ENCODE measurements at regions not wholly inside any gene's neighbourhood (a gene's known extent, or its start where the extent isn't known, plus 50 kb on each side); places are given as distances from the start of the nearest gene placed in this dataset.

- TF ChIP-seq TAF1 (CRISPR knock-in tag; IDR thresholded peaks at IDR 0.05) (no peak), CTCF (CRISPR knock-in tag; IDR thresholded peaks at IDR 0.05) (no peak), FOXA3 (CRISPR knock-in tag; IDR thresholded peaks at IDR 0.05) (no peak), ZNF75D (CRISPR knock-in tag; IDR thresholded peaks at IDR 0.05; ENCODE audit: borderline replicate concordance) (no peak), JARID2 (CRISPR knock-in tag; IDR thresholded peaks at IDR 0.05; ENCODE audit: insufficient replicate concordance) (no peak), SP2 (CRISPR knock-in tag; IDR thresholded peaks at IDR 0.05) (no peak), POLR2AphosphoS5 (IDR thresholded peaks at IDR 0.05; ENCODE audit: low read depth, low read length) (no peak), ZNF121 (CRISPR knock-in tag; IDR thresholded peaks at IDR 0.05) (no peak), ZMAT3 (CRISPR knock-in tag; conservative IDR thresholded peaks at IDR 0.05) (no peak)
These were observed 404.2 kb downstream of the RSL24D1 start for GRCh38 chr15:54792526-54792925.

Measured in HepG2 (cell line).